Right ventricle myocardium superior (tissue), 1 donor: ENCODE measurements at regions not wholly inside any gene's neighbourhood (a gene's known extent, or its start where the extent isn't known, plus 50 kb on each side); places are given as distances from the start of the nearest gene placed in this dataset.
"Not testable (repeated sequence)": the region's sequence is repeated elsewhere in the genome, so short reads cannot be mapped to it uniquely, and the experiment has no call there.

ENCODE experiments used
- ATAC-seq: fragments of 200-7000 bp; cut with Tn5 transposase; one replicate; pipeline ENCODE4 v1.9.1; 2020; ENCODE audit warnings: mild to moderate bottlenecking; ENCODE audit not compliant: poor library complexity
- DNase-seq: peaks from one replicate; pipeline ENCODE4 v3.0.0-alpha.2; 2020
- intact Hi-C: fragments of 100-400 bp; cut with DNase I; formaldehyde crosslinking; loops from one replicate; pipeline ENCODE4 v1.11.2; 2022
- donor health status: DM: no; HTN: yes; CAD: no; lungs with severe emphysema.

- no peak for DNase-seq
- no peak for ATAC-seq
- intact Hi-C loops: no loop called here
Observed at GRCh38 chr5:101338226-101338625, 435.1 kb upstream of the ST8SIA4 start.

- no peak for ATAC-seq
Observed at GRCh38 chr5:101327816-101328215, 424.7 kb upstream of the ST8SIA4 start.

GRCh38 chr5:101326766-101327165 lies 423.7 kb upstream of the ST8SIA4 start:
- intact Hi-C loops: no loop called here
- DNase-seq (no peak), ATAC-seq (no peak)

More at GRCh38 chr5:101327816-101328215, 424.7 kb upstream of the ST8SIA4 start:
- intact Hi-C loops: no loop called here
- DNase-seq: no peak

GRCh38 chr5:101316401-101316800 lies 413.3 kb upstream of the ST8SIA4 start:
- ATAC-seq, DNase-seq, intact Hi-C loops: not testable (repeated sequence)

- ATAC-seq (no peak), DNase-seq (no peak)
- intact Hi-C loops: no loop called here
Observed at GRCh38 chr5:101306391-101307137, 403.5 kb upstream of the ST8SIA4 start.

- intact Hi-C loops: no loop called here
- ATAC-seq (no peak), DNase-seq (no peak)
Observed at GRCh38 chr5:101296477-101296876, 393.4 kb upstream of the ST8SIA4 start.

GRCh38 chr5:101292199-101292598 lies 389.1 kb upstream of the ST8SIA4 start:
- ATAC-seq: no peak
- intact Hi-C loops: no loop called here

GRCh38 chr5:101290761-101291160 lies 387.7 kb upstream of the ST8SIA4 start:
- ATAC-seq, DNase-seq, intact Hi-C loops: not testable (repeated sequence)

More at GRCh38 chr5:101292199-101292598, 389.1 kb upstream of the ST8SIA4 start:
- DNase-seq: no peak

- intact Hi-C loops: no loop called here
- ATAC-seq (no peak), DNase-seq (no peak)
Observed at GRCh38 chr5:101288633-101289032, 385.6 kb upstream of the ST8SIA4 start.

GRCh38 chr5:101284736-101285375 lies 381.8 kb upstream of the ST8SIA4 start:
- intact Hi-C loops: no loop called here
- DNase-seq (no peak), ATAC-seq (no peak)

GRCh38 chr5:101283938-101284337 lies 380.9 kb upstream of the ST8SIA4 start:
- intact Hi-C loops, ATAC-seq, DNase-seq: not testable (repeated sequence)

GRCh38 chr5:101278917-101279316 lies 375.8 kb upstream of the ST8SIA4 start:
- intact Hi-C loops: no loop called here
- DNase-seq (no peak), ATAC-seq (no peak)

- ATAC-seq (no peak), DNase-seq (no peak)
- intact Hi-C loops: no loop called here
Observed at GRCh38 chr5:101278011-101278687, 375.1 kb upstream of the ST8SIA4 start.

GRCh38 chr5:101271945-101272344 lies 368.9 kb upstream of the ST8SIA4 start:
- ATAC-seq (no peak), DNase-seq (no peak)
- intact Hi-C loops: no loop called here

GRCh38 chr5:101271416-101271815 lies 368.3 kb upstream of the ST8SIA4 start:
- no peak for DNase-seq
- no peak for ATAC-seq
- intact Hi-C loops: no loop called here

- intact Hi-C loops: no loop called here
- DNase-seq (no peak), ATAC-seq (no peak)
Observed at GRCh38 chr5:101260857-101261256, 357.8 kb upstream of the ST8SIA4 start.

- intact Hi-C loops: no loop called here
- no peak for ATAC-seq
Observed at GRCh38 chr5:101253096-101253495, 350.0 kb upstream of the ST8SIA4 start.

GRCh38 chr5:101244621-101245020 lies 341.5 kb upstream of the ST8SIA4 start:
- DNase-seq (no peak), ATAC-seq (no peak)
- intact Hi-C loops: no loop called here

More at GRCh38 chr5:101253096-101253495, 350.0 kb upstream of the ST8SIA4 start:
- no peak for DNase-seq

GRCh38 chr5:101212942-101213514 lies 309.9 kb upstream of the ST8SIA4 start:
- intact Hi-C loops: no loop called here
- DNase-seq (no peak), ATAC-seq (no peak)
